CD8-positive, alpha-beta memory T cell (primary cell): ENCODE measurements at regions not wholly inside any gene's neighbourhood (a gene's known extent, or its start where the extent isn't known, plus 50 kb on each side); places are given as distances from the start of the nearest gene placed in this dataset.

Source experiments
- CTCF ChIA-PET: fragments of 350-600 bp; sonication (Branson Sonifier 250); formaldehyde crosslinking; loops from one replicate; lab custom pipeline; 2021; ENCODE audit warnings: antibody characterized with exemption; lab: Charles Lee
- POLR2A ChIA-PET: fragments of 350-600 bp; sonication (Branson Sonifier 250); formaldehyde crosslinking; loops from one replicate; lab custom pipeline; 2021; ENCODE audit warnings: antibody characterized with exemption; lab: Charles Lee
- DNase-seq, 5 donors: peaks; one replicate each; pipeline versions ENCODE4 v3.0.0 to v3.0.0-alpha.2; 2020 to 2022; ENCODE audit warnings: mixed read lengths in 1 of 5
- H3K27ac ChIP-seq: one replicate; pipeline ENCODE4 v1.7.0; 2013; ENCODE audit warnings: low read depth, mild to moderate bottlenecking, low read length, moderate library complexity
- H3K27me3 ChIP-seq: 2 replicates; pipeline ENCODE4 v1.7.0; 2013; ENCODE audit warnings: low read length, mild to moderate bottlenecking; ENCODE audit not compliant: insufficient read depth, poor library complexity, severe bottlenecking
- H3K36me3 ChIP-seq: 2 replicates; pipeline ENCODE4 v1.7.0; 2013; ENCODE audit warnings: mild to moderate bottlenecking, low read length, moderate library complexity; ENCODE audit not compliant: insufficient read depth
- H3K4me1 ChIP-seq: 2 replicates; pipeline ENCODE4 v1.7.0; 2013; ENCODE audit warnings: mild to moderate bottlenecking, low read length, moderate library complexity; ENCODE audit not compliant: insufficient read depth
- H3K4me3 ChIP-seq: 2 replicates; pipeline ENCODE4 v1.7.0; 2013; ENCODE audit warnings: mild to moderate bottlenecking, low read length
- H3K9me3 ChIP-seq: 2 replicates; pipeline ENCODE4 v1.7.0; 2013; ENCODE audit warnings: mild to moderate bottlenecking, low read length
- H3K27ac Mint-ChIP-seq, 8 donors: one replicate each; pipeline ENCODE4 v1.8.0; 2020 to 2021; ENCODE audit warnings: mixed read lengths in 8 of 8, mild to moderate bottlenecking in 6 of 8, inconsistent platforms in 3 of 8, moderate library complexity in 3 of 8
- H3K27me3 Mint-ChIP-seq, 2 donors: one replicate each; pipeline ENCODE4 v1.8.0; 2020 to 2021; ENCODE audit warnings: mixed read lengths in 2 of 2, mild to moderate bottlenecking in 1 of 2, moderate library complexity in 1 of 2
- H3K36me3 Mint-ChIP-seq, 3 donors: one replicate each; pipeline ENCODE4 v1.8.0; 2020 to 2021; ENCODE audit warnings: mixed read lengths in 3 of 3, inconsistent platforms in 1 of 3, mild to moderate bottlenecking in 1 of 3
- H3K4me1 Mint-ChIP-seq, 3 donors: one replicate each; pipeline ENCODE4 v1.8.0; 2020 to 2021; ENCODE audit warnings: mixed read lengths in 3 of 3, inconsistent platforms in 1 of 3, mild to moderate bottlenecking in 1 of 3
- H3K4me3 Mint-ChIP-seq, 7 donors: one replicate each; pipeline ENCODE4 v1.8.0; 2020 to 2021; ENCODE audit warnings: mixed read lengths in 7 of 7, mild to moderate bottlenecking in 6 of 7, moderate library complexity in 4 of 7, inconsistent platforms in 2 of 7
- H3K9me3 Mint-ChIP-seq, 5 donors: one replicate each; pipeline ENCODE4 v1.8.0; 2020 to 2022; ENCODE audit warnings: mixed read lengths in 5 of 5, mild to moderate bottlenecking in 3 of 5, moderate library complexity in 2 of 5, inconsistent platforms in 1 of 5

- H3K9me3 Mint-ChIP-seq = peaks cover 0 to 14% (median 2%) of the 10 kb centered on the region in 5 donors
- H3K36me3 Mint-ChIP-seq = no peaks in the 10 kb centered on the region
- CTCF ChIA-PET = no interaction called here
- H3K27me3 Mint-ChIP-seq = no peaks in the 10 kb centered on the region
- no peak overlapping the region for H3K4me3 Mint-ChIP-seq
- Histone ChIP-seq H3K9me3 (no peaks in the 10 kb centered on the region), H3K4me3 (no peak overlapping the region), H3K4me1 (no peaks in the 10 kb centered on the region), H3K36me3 (no peaks in the 10 kb centered on the region), H3K27ac (no peak overlapping the region), H3K27me3 (no peaks in the 10 kb centered on the region)
- no peak for DNase-seq
- no peak overlapping the region for H3K27ac Mint-ChIP-seq
- POLR2A ChIA-PET = no interaction called here
- no peaks in the 10 kb centered on the region for H3K4me1 Mint-ChIP-seq
Measured at GRCh38 chr4:162793571-162793970, 373.1 kb downstream of the NAF1 start.

- H3K27me3 Mint-ChIP-seq = no peaks in the 10 kb centered on the region
- no peak overlapping the region for H3K4me3 Mint-ChIP-seq
- ChIA-PET CTCF (no interaction called here), POLR2A (no interaction called here)
- DNase-seq = no peak
- H3K4me1 ChIP-seq = no peaks in the 10 kb centered on the region
- H3K9me3 Mint-ChIP-seq = peaks cover 0 to 14% (median 2%) of the 10 kb centered on the region in 5 donors
- H3K36me3 ChIP-seq = no peaks in the 10 kb centered on the region
- H3K4me3 ChIP-seq = no peak overlapping the region
- no peaks in the 10 kb centered on the region for H3K9me3 ChIP-seq
- no peaks in the 10 kb centered on the region for H3K27me3 ChIP-seq
- H3K27ac ChIP-seq = no peak overlapping the region
- H3K4me1 Mint-ChIP-seq = no peaks in the 10 kb centered on the region
- no peaks in the 10 kb centered on the region for H3K36me3 Mint-ChIP-seq
- no peak overlapping the region for H3K27ac Mint-ChIP-seq
Measured at GRCh38 chr4:162793004-162793403, 373.7 kb downstream of the NAF1 start.

DNA sequence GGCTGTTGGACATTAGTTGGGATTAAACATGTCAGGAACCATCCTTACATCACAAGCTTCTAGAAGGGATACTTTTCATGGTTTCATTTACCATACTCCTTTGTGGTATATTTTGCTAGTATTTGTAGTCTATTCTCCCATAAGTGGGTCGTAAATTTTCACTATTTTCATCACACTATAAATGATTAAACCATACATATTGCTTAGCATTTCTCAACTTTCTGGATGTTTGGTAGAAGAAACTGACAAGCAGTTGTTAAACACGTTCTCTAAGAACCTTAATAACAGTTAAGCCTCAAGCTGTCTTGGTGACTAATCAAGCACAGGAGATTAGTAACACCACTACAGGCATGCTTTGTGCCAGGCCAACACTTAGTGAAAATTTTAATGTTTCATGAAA lies 375.5 kb downstream of the NAF1 start:
- peaks cover 0 to 14% (median 2%) of the 10 kb centered on the region in 5 donors for H3K9me3 Mint-ChIP-seq
- Histone ChIP-seq H3K4me3 (no peak overlapping the region), H3K36me3 (no peaks in the 10 kb centered on the region), H3K27ac (no peak overlapping the region), H3K4me1 (no peaks in the 10 kb centered on the region), H3K9me3 (no peaks in the 10 kb centered on the region), H3K27me3 (no peaks in the 10 kb centered on the region)
- no peaks in the 10 kb centered on the region for H3K4me1 Mint-ChIP-seq
- no peak for DNase-seq
- no peaks in the 10 kb centered on the region for H3K36me3 Mint-ChIP-seq
- H3K27me3 Mint-ChIP-seq = no peaks in the 10 kb centered on the region
- no peak overlapping the region for H3K27ac Mint-ChIP-seq
- no peak overlapping the region for H3K4me3 Mint-ChIP-seq
- CTCF ChIA-PET = no interaction called here
- POLR2A ChIA-PET = no interaction called here

GRCh38 chr4:162787120-162787519 lies 379.6 kb downstream of the NAF1 start:
- H3K4me3 ChIP-seq = no peak overlapping the region
- no peak overlapping the region for H3K27ac ChIP-seq
- CTCF ChIA-PET = no interaction called here
- Mint-ChIP-seq H3K4me3 (no peak overlapping the region), H3K36me3 (no peaks in the 10 kb centered on the region), H3K27ac (no peak overlapping the region), H3K27me3 (peaks cover 0 to 3% of the 10 kb centered on the region in 2 donors), H3K4me1 (no peaks in the 10 kb centered on the region), H3K9me3 (peaks cover 0 to 10% (median 4%) of the 10 kb centered on the region in 5 donors)
- no peaks in the 10 kb centered on the region for H3K36me3 ChIP-seq
- DNase-seq = no peak
- H3K27me3 ChIP-seq = no peaks in the 10 kb centered on the region
- no peaks in the 10 kb centered on the region for H3K9me3 ChIP-seq
- POLR2A ChIA-PET = no interaction called here
- H3K4me1 ChIP-seq = no peaks in the 10 kb centered on the region

DNA sequence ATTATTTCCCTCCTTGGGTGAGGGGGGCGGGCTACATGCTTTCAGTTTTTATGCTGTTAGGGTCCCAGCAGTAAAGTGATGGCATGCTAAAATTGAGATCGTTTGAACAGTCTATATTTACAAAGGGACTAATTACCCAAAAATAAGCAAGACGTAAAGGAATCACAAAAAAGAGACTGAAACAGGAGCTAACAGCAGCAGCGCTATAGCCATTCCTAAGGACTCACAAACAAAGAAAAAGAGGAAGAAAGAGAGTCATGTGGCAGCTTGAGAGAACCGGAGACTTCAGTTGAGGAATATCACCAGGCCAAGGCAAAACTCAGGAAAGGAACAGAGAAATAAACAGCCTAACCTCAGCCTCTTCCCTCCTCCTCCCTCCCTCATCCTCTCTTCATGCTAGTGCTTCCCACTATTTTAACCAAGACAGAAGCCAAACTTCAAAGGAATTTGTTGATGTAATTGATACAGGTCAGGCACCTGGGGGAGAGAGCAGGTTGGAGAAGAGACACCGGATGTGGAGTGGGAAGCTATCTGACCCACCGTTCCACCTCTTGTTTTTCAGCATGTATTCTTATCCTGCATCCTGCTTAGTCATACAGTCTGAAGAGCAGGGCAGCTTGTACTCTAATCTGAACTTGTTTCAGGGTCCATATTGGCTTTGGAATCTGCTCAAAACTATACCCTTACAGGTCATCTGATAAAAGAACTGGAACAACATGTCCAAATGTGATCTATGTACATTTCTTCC lies 383.7 kb downstream of the NAF1 start:
- H3K9me3 ChIP-seq = no peaks in the 10 kb centered on the region
- Mint-ChIP-seq H3K27me3 (peaks cover 0 to 3% of the 10 kb centered on the region in 2 donors), H3K36me3 (no peaks in the 10 kb centered on the region), H3K27ac (no peak overlapping the region), H3K9me3 (peaks cover 0 to 3% (median 2%) of the 10 kb centered on the region in 5 donors), H3K4me3 (no peak overlapping the region), H3K4me1 (no peaks in the 10 kb centered on the region)
- POLR2A ChIA-PET = no interaction called here
- DNase-seq = no peak
- CTCF ChIA-PET = no interaction called here
- H3K27me3 ChIP-seq = no peaks in the 10 kb centered on the region
- no peaks in the 10 kb centered on the region for H3K4me1 ChIP-seq
- H3K4me3 ChIP-seq = no peak overlapping the region
- H3K36me3 ChIP-seq = no peaks in the 10 kb centered on the region
- no peak overlapping the region for H3K27ac ChIP-seq

DNA sequence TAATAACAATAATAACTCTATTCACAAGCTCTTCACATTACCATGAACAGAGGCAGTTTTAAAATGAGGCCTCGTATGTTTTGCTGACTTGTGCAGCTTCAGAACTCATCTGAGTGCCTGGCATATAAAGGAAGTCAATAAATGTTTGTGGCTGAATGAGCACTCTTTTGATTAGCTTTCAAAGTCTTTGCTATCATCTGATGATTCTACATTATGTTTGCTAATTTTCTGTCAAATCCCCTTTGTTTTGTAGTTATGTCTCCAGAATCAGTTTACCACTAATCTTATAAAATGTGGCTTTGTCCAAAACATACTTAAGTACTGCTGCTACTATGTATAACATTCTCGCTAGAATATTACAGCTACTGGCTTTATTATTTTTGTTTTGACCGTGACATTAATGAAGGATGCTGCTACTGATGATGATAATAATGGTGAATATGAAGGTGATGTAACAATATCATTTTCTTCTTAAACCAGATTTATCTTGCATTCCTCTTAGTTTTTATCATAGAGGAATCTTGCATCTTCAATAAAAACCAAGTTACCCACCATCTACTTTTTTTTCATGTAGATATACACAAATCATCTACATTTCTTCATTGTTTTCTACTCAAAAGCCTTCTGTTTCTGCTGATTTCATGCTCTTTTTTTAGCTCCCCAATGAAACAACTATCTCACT lies 384.5 kb downstream of the NAF1 start:
- Histone ChIP-seq H3K36me3 (no peaks in the 10 kb centered on the region), H3K4me3 (no peak overlapping the region), H3K9me3 (no peaks in the 10 kb centered on the region), H3K4me1 (no peaks in the 10 kb centered on the region), H3K27ac (no peak overlapping the region), H3K27me3 (no peaks in the 10 kb centered on the region)
- DNase-seq = no peak
- H3K36me3 Mint-ChIP-seq = no peaks in the 10 kb centered on the region
- peaks cover 0 to 3% (median 2%) of the 10 kb centered on the region in 5 donors for H3K9me3 Mint-ChIP-seq
- peaks cover 0 to 3% of the 10 kb centered on the region in 2 donors for H3K27me3 Mint-ChIP-seq
- no peak overlapping the region for H3K4me3 Mint-ChIP-seq
- no peaks in the 10 kb centered on the region for H3K4me1 Mint-ChIP-seq
- ChIA-PET POLR2A (no interaction called here), CTCF (no interaction called here)
- no peak overlapping the region for H3K27ac Mint-ChIP-seq

DNA sequence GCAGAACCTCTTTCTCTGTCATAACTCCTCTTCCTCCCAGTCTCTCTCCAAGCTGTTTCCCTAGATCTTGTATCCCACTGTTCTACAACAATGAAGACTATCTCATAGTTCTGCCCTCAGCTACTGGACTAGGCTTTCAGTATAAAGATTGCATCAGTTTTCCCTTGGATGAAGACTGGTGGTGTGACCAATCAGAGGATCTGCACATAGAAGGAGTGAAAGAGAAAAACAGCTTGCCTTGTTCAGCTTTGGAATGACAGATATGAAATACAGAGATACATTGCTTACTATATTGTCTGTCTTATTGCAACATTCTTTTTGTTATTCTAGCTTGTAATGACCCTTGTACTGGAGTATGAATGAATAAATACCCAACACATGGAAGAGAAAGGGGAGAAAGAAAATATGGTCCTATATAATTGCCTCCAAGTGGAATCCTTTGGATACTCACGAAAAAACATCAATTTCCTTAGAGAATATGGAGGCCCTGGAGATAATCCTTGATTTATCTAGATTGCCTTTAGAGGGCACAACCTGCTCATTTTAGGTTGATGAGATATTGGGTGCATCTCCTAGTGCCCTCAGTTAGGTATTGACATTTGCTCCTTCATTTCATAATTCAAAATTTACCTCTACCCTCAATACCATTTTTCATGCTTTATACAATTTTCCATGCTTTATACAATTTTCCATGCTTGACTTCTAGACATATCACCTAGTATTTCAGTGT lies 395.8 kb downstream of the NAF1 start:
- Mint-ChIP-seq H3K4me1 (no peaks in the 10 kb centered on the region), H3K36me3 (no peaks in the 10 kb centered on the region), H3K4me3 (no peak overlapping the region), H3K27me3 (no peaks in the 10 kb centered on the region), H3K9me3 (peaks cover 0 to 7% (median 0%) of the 10 kb centered on the region in 5 donors), H3K27ac (no peak overlapping the region)
- Histone ChIP-seq H3K4me3 (no peak overlapping the region), H3K27me3 (no peaks in the 10 kb centered on the region), H3K36me3 (no peaks in the 10 kb centered on the region), H3K27ac (no peak overlapping the region), H3K9me3 (no peaks in the 10 kb centered on the region), H3K4me1 (no peaks in the 10 kb centered on the region)
- ChIA-PET POLR2A (no interaction called here), CTCF (no interaction called here)
- no peak for DNase-seq

DNA sequence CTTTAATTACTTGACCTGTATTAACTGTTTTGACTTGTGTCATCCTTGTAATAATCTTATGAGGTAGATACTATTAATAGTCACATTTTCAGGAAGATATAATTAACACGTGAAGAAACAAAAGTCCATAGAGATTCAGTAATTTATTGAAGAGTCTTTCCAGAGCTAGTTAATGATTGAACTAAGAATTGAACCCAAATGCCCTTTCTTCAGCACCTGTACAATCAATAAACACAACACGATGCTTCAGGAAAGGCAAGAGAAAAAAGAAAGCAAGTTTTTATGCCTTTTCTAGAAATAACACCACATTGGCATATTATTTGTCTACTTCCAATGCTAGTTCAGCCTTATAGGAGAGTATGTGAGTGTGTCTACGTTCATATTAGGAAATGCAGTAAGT lies 399.6 kb downstream of the NAF1 start:
- POLR2A ChIA-PET = no interaction called here
- Mint-ChIP-seq H3K9me3 (peaks cover 0 to 7% (median 0%) of the 10 kb centered on the region in 5 donors), H3K4me1 (no peaks in the 10 kb centered on the region), H3K4me3 (no peak overlapping the region), H3K27ac (no peak overlapping the region), H3K27me3 (no peaks in the 10 kb centered on the region), H3K36me3 (no peaks in the 10 kb centered on the region)
- no peaks in the 10 kb centered on the region for H3K4me1 ChIP-seq
- no peaks in the 10 kb centered on the region for H3K27me3 ChIP-seq
- H3K4me3 ChIP-seq = no peak overlapping the region
- no peak overlapping the region for H3K27ac ChIP-seq
- DNase-seq = no peak
- CTCF ChIA-PET = no interaction called here
- H3K36me3 ChIP-seq = no peaks in the 10 kb centered on the region
- no peaks in the 10 kb centered on the region for H3K9me3 ChIP-seq
